GM20431 (cell line): ENCODE measurements at regions not wholly inside any gene's neighbourhood (a gene's known extent, or its start where the extent isn't known, plus 50 kb on each side); places are given as distances from the start of the nearest gene placed in this dataset.
"Not testable (repeated sequence)": the region's sequence is repeated elsewhere in the genome, so short reads cannot be mapped to it uniquely, and the experiment has no call there.

Experiments used
- in situ Hi-C: fragments of 300-500 bp; cut with MseI, MboI; formaldehyde crosslinking; loops from one replicate; pipeline ENCODE4 v1.15.0; 2020; ENCODE audit warnings: low sequenced_read_pairs; ENCODE audit not compliant: unreplicated experiment

- in situ Hi-C loops, result no loop called here
Observed at GRCh38 chr2:220337611-220338440, 710.4 kb downstream of the SLC4A3 start.

DNA sequence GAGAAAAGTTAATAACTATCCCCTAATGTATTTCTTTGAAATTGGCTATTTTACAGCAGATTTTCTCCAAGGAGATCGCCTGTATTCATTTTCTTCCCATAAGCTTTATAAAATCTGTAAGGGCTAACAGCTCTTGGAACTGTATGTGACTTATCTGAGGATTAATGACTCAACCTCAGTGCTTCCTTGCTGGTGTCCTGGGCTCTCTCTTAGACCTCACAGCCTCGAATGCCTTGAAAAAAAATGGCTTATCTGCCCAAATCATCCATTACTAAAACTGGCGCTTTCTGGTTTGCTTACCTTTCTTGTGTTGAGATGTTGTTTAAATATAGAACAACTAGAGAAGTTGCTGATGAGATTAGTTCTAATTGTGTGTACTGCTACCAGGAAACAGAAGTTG is 713.6 kb downstream of the SLC4A3 start:
- in situ Hi-C loops, result no loop called here

- in situ Hi-C loops, result no loop called here
Observed at GRCh38 chr2:220346919-220347318, 719.5 kb downstream of the SLC4A3 start.

DNA sequence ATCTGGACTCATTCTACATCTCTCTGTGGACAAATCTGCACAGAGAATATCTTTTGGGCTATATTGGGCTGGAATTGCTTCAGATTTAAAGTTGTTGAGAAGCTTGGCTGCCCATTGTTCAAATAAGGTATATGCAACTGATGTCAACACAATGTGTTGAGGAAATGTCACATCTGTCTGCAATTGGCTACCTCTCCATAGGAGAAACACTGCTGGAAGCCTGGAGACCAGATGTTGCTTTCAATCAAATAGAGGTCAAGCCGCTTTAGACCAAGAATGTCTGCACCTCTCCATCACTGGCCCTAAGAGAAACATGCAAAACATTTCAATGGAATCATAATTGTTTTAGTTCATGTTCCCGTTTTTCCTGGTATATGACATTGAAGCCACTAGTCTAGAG is 720.2 kb downstream of the SLC4A3 start:
- in situ Hi-C loops, result no loop called here

- in situ Hi-C loops, result no loop called here
Observed at GRCh38 chr2:220348206-220348605, 720.8 kb downstream of the SLC4A3 start.

DNA sequence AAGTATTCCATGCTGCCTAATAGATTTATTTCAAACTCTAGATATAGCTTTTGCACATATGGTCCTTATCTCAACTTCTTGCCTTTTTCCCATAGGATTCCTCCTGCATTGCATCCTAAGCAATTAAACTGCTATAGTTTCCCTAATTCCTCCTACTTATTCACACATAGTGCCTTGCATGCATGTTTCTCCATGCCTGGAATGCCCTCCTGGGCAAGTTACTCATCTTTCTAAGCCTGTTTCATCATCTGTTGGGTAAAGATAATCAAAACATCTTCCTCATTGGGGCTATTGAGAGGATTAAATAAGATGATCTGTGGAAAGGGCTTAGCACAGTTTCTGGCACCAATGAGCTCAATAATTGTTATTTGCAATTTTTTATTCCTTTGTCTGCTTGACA is 726.5 kb downstream of the SLC4A3 start:
- in situ Hi-C loops, result no loop called here

DNA sequence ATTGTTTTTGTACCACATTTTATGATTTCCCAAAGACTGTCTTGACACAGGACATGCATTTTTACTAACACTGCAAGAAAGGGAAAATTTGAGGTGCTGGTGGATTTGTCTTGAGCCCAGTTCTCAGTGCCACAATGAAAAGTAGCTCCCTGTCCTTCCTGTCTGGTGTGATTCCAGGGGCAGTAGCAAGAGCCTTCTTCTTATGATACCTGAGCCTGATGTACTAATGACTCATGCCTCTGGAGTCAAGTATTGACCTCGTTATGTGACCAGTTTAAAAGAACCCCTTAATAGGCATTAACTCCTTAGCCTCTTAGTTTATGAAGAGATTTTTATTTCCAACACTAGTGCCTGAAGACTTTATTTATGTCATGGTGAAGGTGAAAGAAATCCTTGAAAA is 728.6 kb downstream of the SLC4A3 start:
- in situ Hi-C loops, result no loop called here

- in situ Hi-C loops, result no loop called here
Observed at GRCh38 chr2:220365023-220365422, 737.6 kb downstream of the SLC4A3 start.

GRCh38 chr2:220366765-220367164 is 739.3 kb downstream of the SLC4A3 start:
- in situ Hi-C loops, result no loop called here

- in situ Hi-C loops, result no loop called here
Observed at GRCh38 chr2:220370764-220371163, 743.3 kb downstream of the SLC4A3 start.

DNA sequence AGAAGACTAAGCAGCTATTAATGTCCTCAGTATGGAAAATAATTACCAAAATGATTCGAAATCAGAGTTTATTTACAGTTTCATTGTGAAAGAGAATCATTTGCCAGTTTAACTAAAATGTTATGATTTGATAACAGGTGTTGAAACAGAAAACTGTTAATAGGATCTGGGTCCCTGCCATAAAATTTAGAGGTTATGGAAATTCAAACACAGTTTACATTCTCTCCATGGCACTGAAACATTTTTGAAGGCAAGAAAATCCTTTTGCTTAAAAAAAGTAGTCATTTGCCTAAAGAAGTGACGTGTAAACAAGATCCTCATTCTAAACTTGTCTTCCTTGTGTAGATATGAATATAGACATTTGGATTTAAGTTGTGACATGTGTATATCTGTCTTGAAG is 743.8 kb downstream of the SLC4A3 start:
- in situ Hi-C loops, result no loop called here

DNA sequence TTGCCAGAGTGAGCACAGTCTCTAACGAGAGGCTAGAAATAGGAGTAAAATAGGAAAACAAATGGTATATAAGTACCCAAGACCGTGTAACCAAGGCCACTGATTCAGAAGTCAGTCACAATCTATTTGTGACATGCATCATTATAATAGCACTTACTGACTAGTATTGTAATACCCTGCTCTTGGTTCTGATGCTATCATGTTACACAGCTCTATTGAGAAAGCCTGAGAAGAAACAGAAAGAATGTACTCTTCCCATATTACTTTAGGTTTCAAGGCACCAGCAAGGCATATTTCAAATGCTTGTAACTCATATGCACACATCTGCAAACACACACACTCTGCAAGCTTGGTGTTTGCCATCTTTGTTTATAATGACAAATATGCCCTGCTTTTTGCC is 746.4 kb downstream of the SLC4A3 start:
- in situ Hi-C loops, result no loop called here

DNA sequence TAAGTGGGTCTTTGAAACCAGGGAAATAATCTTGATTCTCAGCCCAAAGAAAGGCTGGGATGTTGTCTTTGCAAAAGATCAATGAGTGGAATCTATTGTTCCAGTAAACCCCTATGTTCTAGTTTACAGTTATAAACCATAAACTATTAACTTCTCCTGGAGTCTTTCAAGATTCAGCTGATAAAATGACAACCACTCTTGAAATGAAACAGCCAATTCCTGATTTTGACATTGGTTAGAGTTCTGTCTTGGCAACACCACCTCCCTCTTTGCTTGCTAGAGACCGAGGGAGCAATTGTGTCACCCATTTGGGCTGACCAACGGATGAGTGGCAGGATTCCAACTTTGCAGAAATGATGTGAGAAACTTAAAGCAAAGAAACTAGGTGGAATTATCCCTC is 746.9 kb downstream of the SLC4A3 start:
- in situ Hi-C loops, result no loop called here

DNA sequence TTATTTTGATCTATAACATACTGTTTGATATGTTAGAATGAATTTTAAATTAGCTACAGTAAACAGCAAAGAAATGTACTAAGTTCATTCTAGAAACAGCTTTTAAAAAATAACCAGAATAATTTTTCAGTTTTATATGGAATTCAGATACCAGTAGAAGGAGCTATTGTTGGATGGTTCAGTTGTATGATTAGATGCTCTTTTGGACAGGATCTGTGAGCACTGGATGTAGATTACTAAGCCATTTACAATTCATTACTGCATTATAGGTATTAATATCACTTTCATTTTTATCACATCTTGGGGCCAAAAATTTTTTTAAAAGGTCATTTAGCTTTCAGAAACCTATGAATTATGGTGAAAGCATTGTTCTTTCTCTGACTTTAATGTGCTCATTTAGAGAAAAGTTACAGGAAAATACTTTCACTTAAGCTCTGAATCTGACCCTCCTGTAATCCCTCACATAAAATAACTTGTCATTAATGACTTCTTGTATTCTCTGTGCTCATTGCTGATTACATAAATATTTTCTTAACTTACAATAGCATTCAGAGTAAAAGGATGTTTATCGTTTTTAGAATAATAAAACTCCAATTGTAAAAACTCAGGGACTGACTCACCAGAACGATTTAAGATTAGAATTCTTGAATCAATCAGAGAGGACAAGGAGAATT is 750.2 kb downstream of the SLC4A3 start:
- in situ Hi-C loops, result no loop called here

GRCh38 chr2:220387758-220388157 is 760.3 kb downstream of the SLC4A3 start:
- in situ Hi-C loops, result not testable (repeated sequence)

DNA sequence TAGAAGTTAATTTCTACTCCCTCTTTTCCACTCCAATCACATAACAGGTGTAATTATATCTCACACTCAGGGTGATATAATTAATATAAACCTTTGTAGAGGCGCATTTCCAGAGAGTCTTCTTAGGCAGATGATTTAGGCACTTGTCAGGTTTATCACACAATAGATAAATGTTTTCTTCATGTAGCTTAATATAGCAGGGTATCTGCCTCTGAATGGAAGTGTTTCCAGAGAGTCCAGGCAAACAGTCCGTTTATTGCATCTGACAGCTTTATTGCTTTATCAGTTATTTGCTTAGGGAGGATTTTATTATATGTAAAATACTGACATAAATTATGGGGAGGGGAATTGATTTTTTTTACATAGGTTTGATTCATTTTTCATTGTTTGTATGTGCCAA is 766.3 kb downstream of the SLC4A3 start:
- in situ Hi-C loops, result no loop called here

DNA sequence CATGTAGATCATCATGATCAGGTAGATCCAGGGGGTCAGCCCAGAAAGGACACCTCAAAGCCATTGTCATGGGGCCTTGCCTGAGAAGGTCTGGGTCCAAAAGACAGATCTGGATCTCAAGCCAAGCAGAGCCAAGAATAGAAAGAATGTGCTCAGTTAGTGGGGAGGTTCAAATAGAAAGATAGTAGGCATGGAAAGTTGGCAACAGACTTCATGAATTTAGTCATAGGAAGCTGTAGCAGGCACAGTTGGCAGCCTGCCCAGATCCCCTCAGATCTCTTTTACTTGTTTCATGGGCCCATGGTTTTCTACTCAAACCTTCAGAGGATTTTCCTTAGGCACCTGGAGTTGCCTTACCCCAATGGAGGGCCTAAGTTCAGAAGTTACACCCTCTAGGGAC is 767.0 kb downstream of the SLC4A3 start:
- in situ Hi-C loops, result no loop called here

DNA sequence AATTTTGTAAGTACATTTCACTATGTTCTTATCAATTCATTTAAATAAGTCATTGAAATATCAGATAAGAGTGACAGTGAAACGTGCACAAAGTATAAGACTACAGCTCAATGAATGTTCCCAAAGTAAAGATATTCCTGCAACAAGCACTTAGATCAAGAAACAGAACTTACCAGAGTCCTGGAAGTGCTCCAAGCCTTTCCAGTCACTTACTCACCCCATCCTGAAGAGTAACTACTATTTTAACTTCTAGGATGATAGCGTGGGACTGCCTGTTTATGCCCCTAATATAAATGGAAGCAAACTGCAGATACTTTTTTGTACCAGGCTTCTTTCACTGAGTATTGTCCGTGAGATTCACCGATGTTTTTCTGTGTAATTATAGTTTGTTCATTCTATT is 768.9 kb downstream of the SLC4A3 start:
- in situ Hi-C loops, result no loop called here

- in situ Hi-C loops, result no loop called here
Observed at GRCh38 chr2:220410296-220410695, 782.9 kb downstream of the SLC4A3 start.

GRCh38 chr2:220417503-220417902 is 790.1 kb downstream of the SLC4A3 start:
- in situ Hi-C loops, result no loop called here

- in situ Hi-C loops, result no loop called here
Observed at GRCh38 chr2:220419647-220420046, 792.2 kb downstream of the SLC4A3 start.

- in situ Hi-C loops, result no loop called here
Observed at GRCh38 chr2:220420820-220421219, 793.4 kb downstream of the SLC4A3 start.
